Gastrocnemius medialis (tissue), 4 donors: ENCODE measurements at regions not wholly inside any gene's neighbourhood (a gene's known extent, or its start where the extent isn't known, plus 50 kb on each side); places are given as distances from the start of the nearest gene placed in this dataset.

Experiments
- CTCF ChIP-seq, 5 experiments: fragments of 450-650 bp in 3 of 5; fragments of 200-600 bp in 2 of 5; sonication (generic) in 2 of 5; IDR thresholded peaks in 4 of 5; conservative IDR thresholded peaks in 1 of 5; 1 replicate in 4 of 5; 2 replicates in 1 of 5; pipeline ENCODE4 v1.5.1; 2016 to 2019; ENCODE audit warnings: antibody characterized with exemption in 5 of 5, mild to moderate bottlenecking in 3 of 5, moderate library complexity in 3 of 5
- POLR2A ChIP-seq, 2 donors: fragments of 450-650 bp; IDR thresholded peaks; one replicate each; pipeline ENCODE4 v1.6.1; 2017; ENCODE audit warnings: antibody characterized with exemption in 2 of 2, mild to moderate bottlenecking in 2 of 2, moderate library complexity in 2 of 2

GRCh38 chr1:147475488-147475887 lies 65.8 kb upstream of the BCL9 start:
- TF ChIP-seq CTCF (IDR thresholded peaks at IDR 0.05 in 4 of 5, conservative IDR thresholded peaks at IDR 0.05 in 1 of 5) (no peak), POLR2A (IDR thresholded peaks at IDR 0.05) (no peak)
